ENCODE measurements at regions not wholly inside any gene's neighbourhood (a gene's known extent, or its start where the extent isn't known, plus 50 kb on each side); places are given as distances from the start of the nearest gene placed in this dataset.

- TF ChIP-seq POLR2A (IDR thresholded peaks at IDR 0.05; ENCODE audit: low read depth, low read length), result no peak
- no peak for TF ChIP-seq POLR2AphosphoS5 (IDR thresholded peaks at IDR 0.05; ENCODE audit: low read depth, low read length)
Measured at GRCh38 chr12:91290354-91290753, 107.7 kb upstream of the DCN start.

All from GM12891 (cell line).